Neural progenitor cell (in vitro differentiated cells): ENCODE measurements at regions not wholly inside any gene's neighbourhood (a gene's known extent, or its start where the extent isn't known, plus 50 kb on each side); places are given as distances from the start of the nearest gene placed in this dataset.

ENCODE experiments used
- CTCF ChIP-seq: fragments of 200-600 bp; sonication (generic); IDR thresholded peaks from 2 replicates; pipeline ENCODE4 v1.5.1; 2017; ENCODE audit warnings: antibody characterized with exemption, mild to moderate bottlenecking
- EZH2 ChIP-seq: fragments of 200-600 bp; sonication (generic); IDR thresholded peaks from 2 replicates; pipeline ENCODE4 v1.6.1; 2017; ENCODE audit warnings: antibody characterized with exemption, mild to moderate bottlenecking, moderate library complexity
- EZH2phosphoT487 ChIP-seq: fragments of 200-600 bp; sonication (generic); IDR thresholded peaks from 2 replicates; pipeline ENCODE4 v1.6.1; 2017; ENCODE audit warnings: antibody characterized with exemption

GRCh38 chr22:48070760-48071159 lies 1308.3 kb downstream of the TBC1D22A start:
- peak; percentile 29 for TF ChIP-seq CTCF
- TF ChIP-seq EZH2 = no peak
- no peak for TF ChIP-seq EZH2phosphoT487
